HG02763 (cell line): ENCODE measurements at regions not wholly inside any gene's neighbourhood (a gene's known extent, or its start where the extent isn't known, plus 50 kb on each side); places are given as distances from the start of the nearest gene placed in this dataset.

Source experiments
- ATAC-seq: cut with Tn5 transposase; IDR thresholded peaks from one replicate; pipeline ENCODE4 v1.9.1; 2021; ENCODE audit warnings: mild to moderate bottlenecking, moderate library complexity; ENCODE audit not compliant: unreplicated experiment

DNA sequence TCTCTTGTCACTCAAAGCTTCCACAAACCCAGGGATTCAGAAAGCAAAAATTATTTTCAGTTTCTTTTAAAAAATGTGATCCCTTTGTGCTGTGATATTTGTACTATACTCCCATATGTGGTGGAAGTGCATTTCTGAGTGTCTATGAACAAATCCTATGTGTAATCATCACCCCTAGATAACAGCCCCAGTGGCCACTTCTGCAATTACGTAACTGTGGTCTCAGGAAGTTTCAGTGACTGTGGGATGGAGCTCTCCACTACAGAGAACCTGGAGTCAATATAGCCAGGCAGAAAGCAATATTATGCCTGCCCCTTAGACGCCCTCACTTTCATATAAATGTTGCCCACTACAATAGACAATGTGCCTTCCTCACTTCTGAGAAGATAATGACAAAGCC, 1101.7 kb upstream of the GHITM start:
- ATAC-seq: no peak

DNA sequence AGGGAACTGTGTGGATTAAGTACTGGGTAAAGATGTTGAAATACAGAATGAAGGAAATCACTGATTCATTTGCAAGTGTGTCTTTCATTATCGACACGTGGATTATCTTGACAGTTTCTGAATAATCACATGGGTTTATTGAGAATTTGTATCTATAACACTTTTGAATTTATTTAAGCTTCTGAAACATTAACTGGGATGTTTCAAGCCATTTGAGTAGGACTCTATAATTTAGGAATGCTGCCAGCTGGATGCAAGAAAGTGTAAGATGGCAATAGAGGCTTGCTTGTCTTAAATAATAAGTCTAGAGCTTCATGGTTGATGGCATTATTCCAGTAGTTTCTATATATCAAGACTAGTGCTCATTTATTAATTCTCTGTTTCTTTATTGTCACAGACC, 1100.7 kb upstream of the GHITM start:
- no peak for ATAC-seq

DNA sequence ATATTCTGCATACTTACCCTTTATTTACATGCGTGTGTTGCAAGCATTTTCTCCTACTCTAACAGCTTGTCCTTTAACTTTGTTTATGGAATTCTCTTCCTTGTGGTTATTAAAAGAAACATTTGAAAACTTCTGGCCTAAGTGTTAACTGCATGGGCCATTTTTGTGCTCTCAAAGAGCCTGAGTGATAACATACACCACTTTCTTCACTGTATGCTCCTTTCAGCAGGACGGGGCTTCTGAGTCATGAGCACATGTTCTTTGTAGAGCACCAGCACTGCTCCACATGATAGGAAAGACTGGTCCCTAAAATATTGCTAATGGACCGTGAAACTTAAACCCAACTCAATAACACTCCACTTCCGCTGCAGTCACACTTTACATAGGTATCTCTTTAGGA, 1093.6 kb upstream of the GHITM start:
- no peak for ATAC-seq

DNA sequence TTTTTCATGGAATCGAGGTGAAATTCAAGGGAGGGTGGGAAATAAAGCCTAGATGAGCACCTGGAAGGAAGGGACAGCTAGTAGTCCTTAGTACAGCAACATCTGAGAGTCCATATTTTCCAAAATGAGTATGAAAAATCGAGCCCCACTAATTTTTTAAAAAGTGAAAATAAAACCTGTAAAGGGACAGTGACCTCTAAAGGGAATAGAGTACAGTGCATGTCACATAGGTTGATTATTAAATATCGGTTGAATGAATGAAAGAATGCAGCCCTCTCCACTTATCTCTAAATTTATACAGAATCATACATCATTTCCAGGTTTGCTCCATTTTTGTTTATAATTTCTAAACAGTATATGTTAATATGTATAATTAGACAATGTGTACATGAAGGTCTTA, 1088.5 kb upstream of the GHITM start:
- no peak for ATAC-seq

DNA sequence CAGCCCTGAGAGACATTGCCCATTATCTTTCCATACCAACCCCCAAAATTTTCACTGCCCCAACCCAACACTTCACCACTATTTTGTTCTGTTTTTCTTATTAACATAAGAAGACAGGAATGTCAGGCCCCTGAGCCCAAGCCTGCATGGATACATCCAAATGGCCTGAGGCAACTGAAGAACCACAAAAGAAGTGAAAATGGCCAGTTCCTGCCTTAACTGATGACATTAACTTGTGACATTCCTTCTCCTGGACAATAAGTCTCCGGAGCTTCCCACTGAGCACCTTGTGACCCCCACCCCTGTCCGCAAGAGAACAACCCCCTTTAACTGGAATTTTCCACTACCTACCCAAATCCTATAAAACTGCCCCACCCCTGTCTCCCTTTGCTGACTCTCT, 1076.4 kb upstream of the GHITM start:
- no peak for ATAC-seq

DNA sequence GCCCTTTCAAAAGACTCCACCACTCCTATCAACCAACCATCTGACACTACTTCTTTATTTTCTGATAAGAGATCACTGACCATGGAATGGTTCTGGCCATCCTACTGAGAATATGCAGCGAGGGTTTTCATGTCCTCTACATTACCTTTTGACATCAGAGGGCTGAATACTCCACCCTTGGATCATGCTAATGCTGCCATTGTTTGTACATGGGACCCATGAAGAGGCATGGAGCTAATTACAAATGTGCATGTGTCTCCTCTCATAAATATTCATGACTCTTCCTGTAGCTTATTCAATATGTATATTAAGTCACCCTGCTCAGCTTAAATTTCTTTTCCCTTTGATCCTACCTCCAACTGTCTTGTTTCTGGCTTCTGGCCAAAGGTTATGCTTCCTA, 1065.8 kb upstream of the GHITM start:
- ATAC-seq: no peak

DNA sequence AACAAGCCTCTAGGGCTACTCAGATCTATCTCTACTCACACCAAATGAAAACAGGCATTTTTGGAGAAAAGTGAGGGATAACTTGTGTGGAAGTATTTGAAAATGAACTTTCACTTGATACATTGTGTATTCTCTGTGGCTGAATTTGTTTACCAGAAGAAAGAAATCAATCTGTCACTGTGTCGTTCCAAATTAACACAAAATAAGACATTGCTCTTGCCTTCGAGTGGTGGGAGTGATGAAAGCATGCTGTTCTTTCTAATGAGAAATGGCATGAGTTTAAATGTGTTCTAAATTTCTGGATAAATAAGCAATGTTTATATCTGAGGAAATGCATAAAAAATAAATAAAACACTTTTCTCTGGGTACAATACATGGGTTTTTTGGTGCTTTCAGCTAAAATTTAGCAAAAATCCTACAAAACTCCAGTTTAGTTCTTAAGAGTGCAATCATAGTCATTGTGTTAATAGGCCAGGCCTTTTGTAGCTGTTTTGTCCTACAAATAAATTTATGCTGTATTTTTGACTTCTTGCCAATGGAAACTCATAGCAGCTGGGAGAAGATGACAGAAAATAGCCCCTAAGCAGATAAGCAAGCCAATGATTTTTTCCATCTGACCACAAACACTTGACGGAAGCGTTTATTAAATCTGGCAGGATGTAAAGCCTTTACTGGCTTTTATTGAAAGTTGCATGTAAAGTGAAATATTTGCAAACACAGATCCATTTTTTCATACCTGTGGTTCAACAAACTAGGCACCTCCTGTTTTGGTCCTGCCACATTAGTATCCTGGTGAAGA, 1064.1 kb upstream of the GHITM start:
- ATAC-seq: no peak

DNA sequence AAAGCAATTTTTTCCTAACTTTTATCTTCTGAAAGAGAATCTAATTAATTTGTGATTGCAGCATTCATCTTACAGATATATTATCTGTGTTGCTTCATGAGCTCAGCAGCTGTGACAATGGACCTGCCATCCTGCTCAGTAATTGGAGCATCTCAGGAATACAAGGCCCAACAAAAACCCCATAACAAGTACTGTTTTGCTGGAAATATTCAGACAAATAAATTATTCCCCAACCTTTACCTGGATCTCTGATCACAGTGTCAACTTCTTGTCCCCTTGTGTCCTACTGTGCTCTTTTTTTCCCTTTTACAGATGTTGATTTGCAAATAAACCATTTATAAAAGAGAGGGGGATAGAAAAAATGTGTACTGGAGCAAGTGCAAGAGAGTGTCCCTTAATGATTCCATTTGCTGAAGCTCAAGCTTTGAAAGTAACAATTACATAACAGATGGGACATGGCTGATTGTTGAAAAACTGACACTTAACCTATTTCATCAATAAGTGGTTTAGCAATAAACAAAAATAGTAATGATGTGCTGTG, 1063.4 kb upstream of the GHITM start:
- ATAC-seq: no peak

DNA sequence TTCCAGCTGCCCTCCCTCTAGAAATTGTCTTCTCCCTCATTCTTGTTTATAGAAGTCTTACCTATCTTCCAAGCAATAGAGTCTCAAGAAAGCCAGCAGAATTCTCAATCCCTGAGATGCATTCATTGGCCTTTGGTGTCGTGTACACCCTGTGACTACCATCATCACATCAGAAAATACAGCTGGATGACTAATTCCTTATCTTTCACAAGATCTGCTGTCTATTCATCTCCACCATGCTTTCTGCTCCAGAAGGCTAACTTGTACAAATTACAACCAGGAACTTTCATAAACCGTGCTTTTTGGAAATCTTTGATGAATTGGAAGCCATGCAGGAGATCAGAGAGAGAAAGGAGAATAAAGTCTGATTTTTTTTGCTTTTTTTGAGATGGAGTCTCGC, 1062.9 kb upstream of the GHITM start:
- no peak for ATAC-seq

DNA sequence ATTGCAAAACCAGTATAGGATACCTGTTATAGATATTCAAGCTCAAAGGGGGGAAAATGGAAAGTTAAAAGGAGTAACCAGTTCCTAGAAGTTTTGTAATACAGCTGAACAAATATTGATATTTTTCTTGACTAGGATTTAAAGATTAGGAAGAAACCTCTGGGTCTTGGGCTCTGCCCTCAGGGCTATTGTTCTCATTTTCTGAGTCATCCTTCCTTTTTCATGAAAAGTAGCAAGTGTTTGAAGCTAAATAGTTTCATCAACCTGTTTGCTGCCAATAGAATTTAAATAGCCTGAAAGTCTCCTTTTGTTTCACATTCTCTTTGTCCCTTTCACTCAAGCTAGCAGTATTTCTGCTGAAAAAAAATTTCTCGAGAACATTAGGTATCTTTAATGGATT, 1061.1 kb upstream of the GHITM start:
- ATAC-seq: no peak

DNA sequence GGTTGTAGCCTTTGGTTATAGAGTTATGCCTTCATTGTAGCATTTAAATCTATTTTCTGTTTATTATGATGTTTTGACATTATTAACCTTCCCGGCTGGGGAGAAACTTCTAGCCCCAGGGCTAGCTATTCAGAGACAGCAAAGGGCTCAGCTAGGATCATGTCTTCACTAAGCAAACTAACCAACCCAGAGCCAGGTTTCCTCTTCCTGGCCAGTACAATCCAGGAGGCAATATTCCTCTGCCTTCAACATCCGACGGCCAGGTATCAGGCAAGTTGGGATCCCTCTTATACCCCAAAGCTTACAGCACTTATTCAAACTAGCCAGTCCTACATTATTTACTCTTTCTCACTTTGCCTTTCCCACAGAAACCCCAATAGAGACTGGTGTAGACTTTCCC, 1060.7 kb upstream of the GHITM start:
- ATAC-seq: no peak

DNA sequence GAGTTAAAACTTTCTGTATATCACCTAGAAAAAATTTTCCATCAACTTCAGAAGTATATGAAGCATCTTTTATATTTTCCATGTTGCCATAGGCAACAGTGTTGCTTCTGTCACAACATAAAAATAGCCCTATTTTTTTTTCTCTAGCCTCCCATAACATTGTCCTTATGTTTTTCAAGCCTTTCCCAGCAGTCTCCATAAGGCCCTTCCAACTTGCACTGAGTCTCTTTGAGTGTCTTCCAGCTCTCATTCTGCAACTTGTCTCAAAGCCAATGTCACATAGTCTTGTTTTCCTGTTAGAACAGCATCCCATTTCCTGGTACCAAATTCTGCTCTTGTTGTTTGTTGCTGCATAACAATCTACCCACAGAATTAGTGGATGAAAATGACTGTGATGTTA, 1055.5 kb upstream of the GHITM start:
- ATAC-seq: no peak

DNA sequence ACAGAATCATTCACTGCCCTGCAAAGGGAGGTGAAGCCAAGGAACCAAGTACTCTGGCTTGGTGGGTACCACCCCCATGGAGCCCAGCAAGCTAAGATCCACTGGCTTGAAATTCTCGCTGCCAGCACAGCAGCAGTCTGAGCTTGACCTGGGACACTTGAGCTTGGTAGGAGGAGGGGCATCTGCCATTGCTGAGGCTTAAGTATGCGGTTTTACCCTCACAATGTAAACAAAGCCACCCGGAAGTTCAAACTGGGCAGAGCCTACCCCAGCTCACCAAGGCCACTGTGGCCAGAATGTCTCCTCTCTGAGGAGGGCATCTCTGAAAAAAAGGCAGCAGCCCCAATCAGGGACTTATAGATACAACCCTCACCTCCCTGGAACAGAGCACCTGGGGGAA, 1050.0 kb upstream of the GHITM start:
- ATAC-seq: no peak

DNA sequence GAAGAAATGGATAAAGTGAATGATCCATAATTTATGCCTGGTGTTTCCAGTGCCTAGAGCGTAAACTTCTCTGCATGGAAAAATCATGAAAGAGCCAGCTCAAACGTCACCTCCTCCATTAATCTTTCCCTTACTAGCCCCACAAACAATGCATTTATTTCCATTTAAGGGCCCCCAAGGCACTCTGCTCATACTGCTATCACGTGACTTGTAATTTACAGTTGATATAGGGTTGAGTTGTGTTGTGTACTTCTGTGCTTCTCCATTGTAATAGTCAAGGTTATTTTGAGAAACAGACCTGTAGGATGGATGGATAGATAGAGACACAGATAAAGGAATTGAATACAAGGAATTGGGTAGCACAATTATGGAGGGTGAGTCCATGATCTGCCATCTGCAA, 1034.7 kb upstream of the GHITM start:
- no peak for ATAC-seq

DNA sequence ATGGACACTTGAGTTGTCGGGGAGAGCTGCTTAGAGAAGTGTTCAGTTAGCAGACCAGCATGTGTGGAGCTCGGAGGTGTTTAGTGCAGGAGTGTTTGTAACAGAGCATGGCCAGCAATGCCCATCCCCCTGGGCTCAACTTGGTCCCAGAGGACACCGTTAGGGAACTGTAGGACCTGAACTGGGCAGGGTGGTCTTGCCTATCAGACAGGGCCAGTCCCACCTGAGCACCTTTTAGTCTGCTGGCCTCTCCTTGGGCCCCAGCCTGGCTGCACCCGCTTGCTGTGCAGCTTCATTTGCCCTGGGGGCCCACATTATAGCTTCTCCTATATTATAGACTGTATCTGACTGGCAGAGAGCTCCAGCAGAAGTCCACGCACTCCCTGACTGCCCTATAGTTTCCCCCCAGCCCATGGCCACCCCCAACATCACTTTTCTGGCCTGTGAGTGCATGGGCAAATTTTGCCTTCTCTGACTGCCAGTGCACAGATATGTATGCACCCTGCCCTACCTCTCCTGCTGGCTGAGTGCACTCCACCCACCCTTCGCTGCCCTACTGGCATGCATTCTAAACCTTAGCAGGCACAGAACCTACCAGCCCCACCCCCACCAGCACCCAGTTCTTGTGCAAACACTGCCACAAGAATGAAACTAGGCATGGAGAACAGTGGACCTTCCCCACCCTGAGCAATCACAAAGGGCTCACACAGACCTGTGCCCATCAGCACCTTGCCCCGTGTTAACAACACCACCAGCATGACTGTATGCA, 1030.6 kb upstream of the GHITM start:
- no peak for ATAC-seq

DNA sequence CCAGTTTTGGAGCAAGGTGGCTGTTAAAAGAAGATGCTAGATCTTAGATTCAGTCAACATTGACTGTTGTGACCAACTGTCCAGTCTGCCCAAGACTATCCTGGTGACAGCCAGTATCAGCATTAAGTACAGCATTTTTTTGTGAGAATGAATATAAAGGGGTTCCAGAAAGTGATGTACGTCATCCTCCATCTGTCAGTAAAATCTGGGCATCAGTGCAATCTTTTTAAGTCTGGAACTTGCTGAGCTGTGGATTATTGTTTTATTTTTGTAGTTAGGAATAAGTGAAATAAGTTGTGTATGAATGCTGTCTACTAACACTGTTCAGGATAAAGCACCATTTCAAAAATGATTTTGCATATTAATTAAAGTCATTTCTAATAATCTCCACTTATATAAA, 1020.0 kb upstream of the GHITM start:
- ATAC-seq: no peak

DNA sequence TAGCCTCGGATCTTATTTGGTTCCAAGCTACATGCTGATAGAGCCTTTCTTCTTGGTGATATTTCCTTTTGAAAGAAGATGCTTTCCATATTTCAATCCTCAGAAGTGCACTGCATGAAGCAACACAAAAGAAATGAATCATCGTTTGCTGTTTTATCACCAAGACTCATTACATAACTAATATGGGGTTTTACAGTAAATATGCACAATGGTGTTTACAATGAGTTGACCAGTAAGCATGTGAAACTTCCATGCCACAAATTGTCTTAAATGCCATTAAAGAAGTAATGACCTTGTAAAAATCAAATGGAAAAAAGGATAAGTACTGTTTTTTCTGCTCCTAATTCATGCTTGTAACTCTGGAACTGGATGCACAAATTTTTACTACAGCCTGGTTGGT, 1017.0 kb upstream of the GHITM start:
- ATAC-seq: no peak

DNA sequence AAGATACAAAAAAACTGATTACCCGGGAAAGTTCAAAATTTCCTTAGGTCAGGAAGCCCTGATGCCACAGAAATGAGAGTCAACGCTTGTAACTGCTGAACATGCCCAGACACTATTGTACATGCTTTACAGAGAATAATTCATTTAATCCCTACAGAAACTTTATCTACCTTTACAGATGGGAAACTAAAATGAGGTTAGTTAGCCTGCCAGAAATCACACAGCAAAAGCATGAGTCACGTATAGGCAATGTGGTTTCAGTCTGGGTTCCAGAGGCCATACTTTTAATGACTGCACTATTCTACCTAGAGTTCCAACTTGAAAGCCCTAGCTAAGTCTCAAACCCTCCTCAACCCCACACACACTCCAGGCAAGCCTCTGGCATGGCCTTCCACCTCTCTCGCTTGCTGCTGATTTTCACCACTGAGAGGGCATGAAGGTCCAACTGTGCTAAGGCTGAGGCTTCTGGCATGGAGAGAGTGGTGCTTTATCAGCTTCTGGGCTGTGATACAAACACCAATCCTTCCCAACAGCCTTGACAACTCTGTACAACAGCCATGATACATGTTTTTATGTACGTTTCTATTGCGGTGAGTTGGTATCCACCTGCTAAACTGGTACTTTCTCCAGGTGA, 1011.2 kb upstream of the GHITM start:
- ATAC-seq: no peak

DNA sequence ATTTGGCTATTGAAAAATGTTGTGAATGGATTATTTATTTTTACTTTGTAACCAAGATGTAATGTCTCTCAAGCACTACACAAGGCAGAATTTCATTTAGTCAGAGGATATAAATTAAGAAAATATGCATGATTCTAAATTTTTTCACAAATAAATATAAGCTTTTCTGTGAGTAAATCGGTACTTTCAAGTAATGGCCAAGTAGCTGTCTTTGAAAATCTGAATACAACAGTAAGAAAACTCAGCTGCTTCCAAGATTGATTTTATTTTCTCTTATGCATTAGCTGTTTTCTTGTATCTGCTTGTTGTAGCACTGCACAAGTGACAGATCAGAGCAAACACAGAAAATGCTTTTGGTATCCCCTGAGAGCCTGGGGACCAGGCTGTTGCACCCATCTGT, 998.5 kb upstream of the GHITM start:
- ATAC-seq: no peak

DNA sequence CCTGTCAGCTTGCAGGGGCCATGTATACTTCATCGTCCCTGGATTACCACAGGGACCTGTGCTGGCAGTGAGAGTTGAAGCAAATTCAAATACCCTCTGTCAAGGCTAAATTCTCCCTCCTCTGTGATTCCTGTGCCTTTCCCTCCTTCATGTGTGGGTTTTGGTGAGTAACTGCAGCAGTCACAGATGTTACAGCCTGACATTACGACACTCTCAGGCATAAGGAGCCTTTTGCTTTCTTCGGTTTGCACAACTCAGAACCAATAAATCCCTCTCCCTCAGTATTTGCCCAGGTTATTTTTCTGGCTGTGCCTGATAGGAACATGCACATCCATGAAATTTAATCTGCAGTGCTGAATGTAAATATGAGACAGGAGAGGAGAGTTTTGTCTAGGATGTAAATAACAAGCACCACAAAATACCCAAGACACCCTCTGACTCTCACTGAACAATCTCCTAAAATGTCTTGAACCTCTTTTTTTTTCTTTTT, 997.2 kb upstream of the GHITM start:
- ATAC-seq: no peak

DNA sequence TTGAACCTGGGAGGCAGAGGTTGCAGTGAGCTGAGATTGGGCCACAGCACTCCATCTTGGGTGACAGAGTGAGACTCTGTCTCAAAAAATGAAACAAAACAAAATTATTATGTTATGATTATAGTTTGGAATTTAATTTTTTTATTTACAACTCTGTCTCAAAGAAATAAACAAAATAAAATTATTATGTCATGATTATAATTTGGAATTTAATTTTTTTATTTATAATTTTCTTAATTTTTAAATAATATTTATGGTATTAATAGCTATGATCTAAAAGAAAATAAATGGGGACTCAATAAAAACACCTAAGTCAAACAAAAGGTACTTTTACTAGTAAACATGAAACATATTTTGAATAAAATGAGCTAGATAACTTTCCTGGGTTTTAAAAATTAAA, 994.8 kb upstream of the GHITM start:
- ATAC-seq: no peak

DNA sequence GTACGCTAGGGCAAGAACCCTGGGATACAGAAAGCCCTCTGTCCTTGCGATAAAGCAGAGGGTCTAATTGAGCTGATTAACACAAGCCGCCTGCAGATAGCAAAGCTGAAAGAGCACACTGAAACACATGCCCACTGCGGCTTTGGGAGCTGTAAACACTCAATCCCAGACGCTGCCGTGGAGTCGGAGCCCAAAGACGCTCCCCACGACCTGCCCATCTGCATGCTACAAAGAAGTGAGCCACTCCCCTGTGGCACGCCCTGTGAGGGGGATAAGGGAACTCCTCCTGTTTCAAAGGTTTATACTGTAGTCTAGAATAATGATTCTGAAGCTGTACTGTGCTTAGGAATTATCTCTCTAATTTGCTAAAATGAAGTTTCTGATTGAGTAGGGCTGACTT, 985.6 kb upstream of the GHITM start:
- no peak for ATAC-seq
